NCI-H774 (cell line): ENCODE measurements at regions not wholly inside any gene's neighbourhood (a gene's known extent, or its start where the extent isn't known, plus 50 kb on each side); places are given as distances from the start of the nearest gene placed in this dataset.
"Not testable (repeated sequence)": the region's sequence is repeated elsewhere in the genome, so short reads cannot be mapped to it uniquely, and the experiment has no call there.

Experiments
- DNase-seq: peaks from one replicate; lab custom pipeline; 2025; lab: John Stamatoyannopoulos, UW

DNA sequence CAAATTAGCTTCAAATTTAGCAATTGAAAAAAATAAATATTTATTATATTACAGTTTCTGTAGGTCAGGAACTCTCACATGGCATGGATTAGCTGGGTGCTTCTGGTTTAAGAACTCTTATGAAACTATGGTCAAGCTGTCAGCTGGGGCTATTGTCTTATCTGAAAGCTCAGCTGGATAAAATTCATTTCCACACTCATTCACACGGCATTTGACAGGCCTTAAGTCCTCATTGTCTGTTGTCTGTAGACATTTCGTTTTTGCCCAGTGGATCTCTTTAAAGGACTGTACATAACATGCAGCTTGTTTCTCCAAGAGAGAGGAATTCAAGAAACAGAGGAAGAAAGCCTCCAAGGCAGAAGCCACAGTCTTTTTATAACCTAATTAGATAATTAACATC lies 1556.8 kb upstream of the SLC39A10 start:
- no peak for DNase-seq

DNA sequence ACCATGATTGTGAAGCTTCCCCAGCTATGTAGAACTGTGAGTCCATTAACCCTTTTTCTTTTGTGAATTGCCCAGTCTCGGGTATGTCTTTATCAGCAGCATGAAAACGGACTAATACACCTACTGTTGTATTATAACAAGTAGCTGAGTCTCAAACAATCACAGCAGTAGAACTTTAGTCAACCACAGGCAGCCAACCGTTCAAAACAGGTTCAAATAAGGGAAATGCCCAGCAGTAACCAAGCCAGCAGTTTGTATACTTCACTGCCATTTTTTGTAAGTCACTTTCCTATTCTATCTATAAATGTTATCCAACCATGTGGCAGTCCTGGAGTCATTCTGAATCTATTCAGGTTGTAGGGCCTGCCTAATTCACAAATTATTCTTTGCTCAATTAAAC lies 1560.6 kb upstream of the SLC39A10 start:
- DNase-seq: no peak

GRCh38 chr2:194095359-194095758 lies 1561.7 kb upstream of the SLC39A10 start:
- no peak for DNase-seq

GRCh38 chr2:194090251-194090905 lies 1566.6 kb upstream of the SLC39A10 start:
- no peak for DNase-seq

DNA sequence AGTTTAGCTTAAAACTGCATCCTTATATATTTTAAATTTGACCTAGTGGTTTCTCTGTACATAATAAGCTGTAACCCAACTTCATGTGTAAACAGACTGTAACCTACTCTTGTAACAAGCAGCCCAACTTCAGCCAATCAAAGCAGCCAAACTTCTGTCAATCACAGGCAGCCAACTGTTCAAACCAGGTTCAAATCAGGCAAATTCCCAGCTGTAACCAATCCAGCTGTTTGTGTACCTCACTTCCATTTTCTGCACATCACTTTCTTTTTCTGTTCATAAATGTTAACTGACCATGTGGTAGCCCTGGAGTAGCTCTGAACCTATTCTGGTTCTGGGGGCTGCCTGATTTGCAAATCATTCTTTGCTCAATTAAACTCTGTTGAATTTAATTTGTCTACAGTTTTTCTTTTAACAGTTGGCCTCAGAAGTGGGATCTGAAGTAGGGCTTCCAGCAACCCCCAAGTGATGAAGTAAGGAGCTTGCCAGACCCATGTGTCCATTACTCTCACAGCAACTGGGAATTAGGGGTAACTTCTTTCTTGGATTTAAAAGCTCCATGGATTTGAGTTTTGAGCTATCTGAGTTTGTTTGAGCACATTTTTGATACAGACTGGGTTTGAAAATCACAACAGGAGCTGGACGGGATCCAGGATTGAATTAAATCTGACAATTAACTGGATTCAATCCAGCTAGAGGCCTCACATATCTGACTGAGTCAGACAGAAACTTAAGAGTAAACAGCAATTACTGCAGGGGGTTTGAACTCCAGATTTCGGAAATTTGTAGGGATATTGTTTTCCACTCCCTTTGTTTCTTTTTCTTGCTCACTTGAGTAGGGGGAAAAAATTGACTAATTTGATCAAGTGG lies 1569.7 kb upstream of the SLC39A10 start:
- no peak for DNase-seq

DNA sequence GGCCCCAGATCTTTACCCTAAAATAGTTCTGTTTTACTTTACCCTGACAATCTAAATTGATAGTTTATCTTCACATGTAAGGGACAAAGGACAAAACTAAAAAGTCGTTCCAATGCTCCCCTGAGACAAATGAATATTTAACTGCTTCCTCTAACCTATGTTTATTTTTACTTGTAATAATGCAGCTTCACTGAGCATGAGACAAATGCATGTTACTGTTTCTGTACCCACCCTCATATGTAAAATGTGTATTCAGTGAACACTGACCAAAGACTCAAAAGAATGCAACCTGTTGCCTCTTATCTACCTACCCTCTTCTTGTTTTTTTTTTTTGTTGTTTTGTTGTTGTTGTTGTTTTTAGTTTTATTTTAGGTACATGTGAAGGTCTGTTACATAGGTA lies 1570.9 kb upstream of the SLC39A10 start:
- DNase-seq: no peak

DNA sequence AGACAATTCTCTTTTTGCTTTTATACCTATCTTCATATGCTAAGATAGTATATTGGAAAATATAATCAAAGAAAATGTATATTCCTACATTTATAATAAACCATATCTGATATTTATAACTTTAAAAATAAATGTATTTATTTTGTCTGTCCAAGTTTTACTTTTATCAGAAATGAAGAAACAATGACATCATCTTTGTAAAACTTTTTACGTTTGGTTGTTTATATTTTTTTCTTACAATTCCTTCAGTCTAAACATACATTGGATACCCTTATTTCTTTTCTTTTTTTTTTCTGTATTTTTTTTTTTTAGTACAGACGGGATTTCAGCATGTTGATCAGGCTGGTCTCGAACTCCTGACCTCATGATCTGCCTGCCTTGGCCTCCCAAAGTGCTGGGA lies 1577.0 kb upstream of the SLC39A10 start:
- DNase-seq: no peak

DNA sequence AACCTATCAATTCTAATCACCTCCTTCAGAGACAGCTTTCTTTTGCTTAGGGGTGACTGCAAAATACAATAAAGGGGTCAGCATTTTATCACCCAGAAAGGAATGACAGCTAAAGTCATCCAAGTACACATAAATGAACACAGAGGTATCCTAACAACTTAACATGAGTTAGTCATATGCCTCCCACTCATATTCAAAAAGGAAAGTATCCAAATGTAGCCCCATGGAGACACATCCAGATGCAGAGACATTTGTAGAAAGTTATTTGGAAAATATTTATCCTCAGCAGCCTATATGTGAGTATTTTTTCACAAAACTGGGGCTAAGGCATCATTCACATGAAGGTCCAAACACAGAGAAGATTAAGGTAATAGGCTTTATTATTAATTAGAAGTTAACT lies 1579.7 kb upstream of the SLC39A10 start:
- DNase-seq: no peak

DNA sequence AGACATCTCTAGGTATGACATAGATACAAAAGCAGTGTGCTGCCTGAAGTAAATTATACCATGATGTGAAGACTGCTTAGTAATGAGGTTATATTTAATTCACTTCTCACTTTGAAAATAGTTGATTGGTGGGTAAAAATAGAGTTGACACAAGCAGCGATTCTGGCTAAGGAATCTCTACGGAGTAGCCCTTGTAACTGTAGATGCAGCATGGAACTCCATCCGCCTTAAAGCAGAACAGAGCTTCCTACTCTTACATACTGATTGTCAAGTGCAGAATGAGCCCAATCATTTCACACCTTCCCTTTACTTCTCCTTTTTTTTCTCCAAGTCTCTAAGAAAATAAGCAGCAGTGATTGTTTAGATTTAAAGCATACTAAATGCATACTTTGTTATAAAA lies 1594.6 kb upstream of the SLC39A10 start:
- no peak for DNase-seq

- no peak for DNase-seq
Measured at GRCh38 chr2:194060269-194060668, 1596.8 kb upstream of the SLC39A10 start.

GRCh38 chr2:194054313-194054712 lies 1602.7 kb upstream of the SLC39A10 start:
- DNase-seq: no peak

GRCh38 chr2:194044321-194044720 lies 1612.7 kb upstream of the SLC39A10 start:
- DNase-seq: no peak

DNA sequence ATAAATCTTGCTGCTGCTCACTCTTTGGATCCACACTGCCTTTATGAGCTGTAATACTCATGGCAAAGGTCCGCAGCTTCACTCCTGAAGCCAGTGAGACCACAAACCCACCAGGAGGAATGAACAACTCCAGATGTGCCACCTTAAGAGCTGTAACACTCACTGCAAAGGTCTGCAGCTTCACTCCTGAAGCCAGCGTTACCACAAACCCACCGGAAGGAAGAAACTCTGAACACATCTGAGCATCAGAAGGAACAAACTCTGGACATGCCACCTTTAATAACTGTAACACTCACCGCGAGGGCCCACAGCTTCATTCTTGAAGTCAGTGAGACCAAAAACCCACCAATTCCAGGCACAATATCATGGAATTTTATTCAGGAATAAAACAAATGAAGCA lies 1635.9 kb upstream of the SLC39A10 start:
- DNase-seq: not testable (repeated sequence)

DNA sequence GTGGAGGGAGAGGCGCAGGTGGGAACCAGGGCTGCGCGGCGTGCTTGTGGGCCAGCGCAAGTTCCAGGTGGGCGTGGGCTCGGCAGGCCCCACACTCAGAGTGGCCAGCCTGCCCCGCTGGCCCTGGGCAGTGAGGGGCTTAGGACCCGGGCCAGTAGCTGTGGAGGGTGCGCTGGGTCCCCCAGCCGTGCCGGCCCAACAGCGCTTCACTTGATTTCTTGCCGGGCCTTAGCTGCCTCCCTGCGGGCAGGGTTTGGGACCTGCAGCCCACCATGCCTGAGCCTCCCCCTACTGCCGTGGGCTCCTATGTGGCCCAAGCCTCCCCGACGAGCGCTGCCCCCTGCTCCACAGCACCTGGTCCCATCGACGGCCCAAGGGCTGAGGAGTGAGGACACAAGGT lies 1636.9 kb upstream of the SLC39A10 start:
- no peak for DNase-seq

GRCh38 chr2:194015751-194016150 lies 1641.3 kb upstream of the SLC39A10 start:
- DNase-seq: peak; percentile 71

DNA sequence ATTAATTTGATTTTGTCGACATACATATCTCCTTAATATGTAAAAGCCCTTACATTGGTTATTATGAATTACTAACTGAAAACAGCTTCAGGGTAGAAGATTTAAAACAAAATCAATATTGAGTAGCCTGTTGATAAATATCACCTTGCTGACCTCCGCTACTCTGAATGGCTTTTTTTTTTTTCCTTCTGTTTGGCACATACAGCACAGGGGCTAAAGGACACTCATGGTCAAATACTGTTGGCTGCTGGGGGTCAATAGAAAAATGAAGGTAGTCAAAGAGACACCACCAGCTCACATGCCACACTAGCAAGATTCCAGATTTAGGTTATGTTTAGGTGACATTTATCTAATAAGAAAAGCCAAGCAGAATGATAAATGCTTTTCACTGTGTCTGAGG lies 1642.4 kb upstream of the SLC39A10 start:
- DNase-seq: no peak

GRCh38 chr2:194004590-194005206 lies 1652.3 kb upstream of the SLC39A10 start:
- DNase-seq: no peak

GRCh38 chr2:194003911-194004310 lies 1653.1 kb upstream of the SLC39A10 start:
- DNase-seq: no peak

DNA sequence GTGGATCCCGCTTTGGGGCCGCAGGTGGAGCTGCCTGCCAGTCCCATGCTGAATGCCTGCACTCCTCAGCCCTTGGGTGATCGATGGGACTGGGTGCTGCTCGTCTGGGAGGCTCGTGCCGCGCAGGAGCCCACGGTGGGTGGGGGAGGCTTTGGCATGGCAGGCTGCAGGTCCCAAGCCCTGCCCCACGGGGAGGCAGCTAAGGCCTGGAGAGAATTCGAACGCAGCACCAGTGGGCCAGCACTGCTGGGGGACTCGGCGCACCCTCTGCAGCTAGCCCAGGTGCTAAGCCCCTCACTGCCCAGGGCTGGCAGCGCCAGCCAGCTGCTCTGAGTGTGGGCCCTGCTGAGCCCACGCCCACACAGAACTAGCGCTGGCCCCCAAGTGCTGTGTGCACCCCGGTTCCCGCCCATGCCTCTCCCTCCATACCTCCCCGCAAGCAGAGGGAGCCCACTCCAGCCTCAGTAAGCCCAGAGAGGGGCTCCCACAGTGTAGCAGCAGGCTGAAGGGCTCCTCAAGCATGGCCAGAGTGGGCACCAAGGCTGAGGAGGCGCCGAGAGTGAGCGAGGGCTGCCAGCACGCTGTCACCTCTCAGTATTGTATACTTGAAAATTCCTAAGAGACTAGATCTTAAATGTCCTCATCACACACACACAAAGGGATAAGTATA lies 1654.2 kb upstream of the SLC39A10 start:
- DNase-seq: no peak

DNA sequence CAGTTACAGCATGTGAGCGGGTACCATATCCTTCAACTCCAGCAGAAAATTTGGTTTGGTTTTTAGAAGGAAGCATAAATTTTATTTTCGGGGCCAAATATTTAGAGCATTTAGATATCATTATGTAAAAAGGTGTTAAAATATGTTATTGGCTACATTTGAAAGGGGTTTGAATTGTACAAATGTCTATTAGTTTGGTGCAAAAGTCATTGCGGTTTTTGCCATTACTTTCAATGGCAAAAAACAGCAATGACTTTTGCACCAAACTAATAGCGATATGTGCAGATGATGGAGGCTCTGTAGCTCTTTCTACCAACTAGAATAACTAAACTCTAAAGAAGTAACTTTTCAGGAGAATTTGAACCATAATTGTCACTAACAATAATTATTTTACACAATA lies 1666.2 kb upstream of the SLC39A10 start:
- DNase-seq: no peak

DNA sequence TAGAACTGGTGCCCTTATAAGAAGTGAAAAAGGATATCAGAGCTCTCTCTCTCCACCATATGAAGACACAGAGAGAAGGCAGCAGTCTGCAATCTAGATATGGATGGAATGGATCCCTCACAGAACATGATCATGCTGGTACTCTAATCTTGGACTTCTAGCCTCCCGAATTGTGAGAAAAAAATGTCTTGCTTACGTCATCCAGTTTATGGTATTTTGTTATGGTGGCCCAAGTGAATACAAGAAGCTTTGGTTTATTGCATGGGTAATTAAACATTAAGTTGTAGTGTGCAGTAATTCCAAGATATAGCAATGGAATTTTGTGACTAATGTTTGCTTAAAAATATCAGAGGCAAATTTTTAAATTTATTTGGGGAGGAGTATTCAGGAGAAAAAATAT lies 1667.4 kb upstream of the SLC39A10 start:
- DNase-seq: no peak

- no peak for DNase-seq
Measured at GRCh38 chr2:193988784-193989183, 1668.2 kb upstream of the SLC39A10 start.

GRCh38 chr2:193985272-193985671 lies 1671.8 kb upstream of the SLC39A10 start:
- no peak for DNase-seq
